ENCODE measurements at regions not wholly inside any gene's neighbourhood (a gene's known extent, or its start where the extent isn't known, plus 50 kb on each side); places are given as distances from the start of the nearest gene placed in this dataset.

DNA sequence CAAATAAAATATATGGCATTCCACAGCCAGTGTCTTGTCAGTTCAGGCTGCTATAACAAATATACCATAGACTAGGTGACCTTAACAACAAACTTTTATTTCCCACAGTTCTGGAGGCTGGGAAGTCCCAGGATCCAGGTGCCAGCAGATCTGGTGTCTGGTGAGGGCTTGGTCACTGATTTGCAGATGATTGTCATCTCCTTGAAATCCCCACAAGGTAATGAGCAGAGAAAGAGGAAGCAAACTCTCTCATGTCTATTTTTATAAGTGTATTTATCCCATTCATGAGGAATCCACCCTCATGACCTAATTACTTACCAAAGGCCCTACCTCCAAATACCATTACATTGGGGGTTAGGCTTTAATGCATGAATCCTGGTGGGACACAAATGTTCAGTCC lies 663.2 kb downstream of the TLR4 start:
- Histone ChIP-seq H3K27ac (ENCODE audit: low read length) (no peak overlapping the region), H3K9me2 (replicated peaks; ENCODE audit: insufficient read depth, low read length) (no peaks in the 10 kb centered on the region), H3K4me2 (ENCODE audit: low read depth, low read length, poor library complexity, severe bottlenecking) (no peak overlapping the region), H3K36me3 (ENCODE audit: insufficient read depth, low read length) (no peaks in the 10 kb centered on the region), H4K20me1 (ENCODE audit: insufficient read depth, low read depth, low read length) (no peaks in the 10 kb centered on the region), H3K4me1 (ENCODE audit: low read length) (no peaks in the 10 kb centered on the region), H3K9ac (ENCODE audit: low read length) (no peak overlapping the region), H3K27me3 (ENCODE audit: low read length) (no peaks in the 10 kb centered on the region), H3K4me3 (ENCODE audit: low read length) (no peak overlapping the region), H3K9me3 (ENCODE audit: low read length) (peaks cover 24% of the 10 kb centered on the region), H2AFZ (ENCODE audit: low read length) (no peak overlapping the region), H3K79me2 (ENCODE audit: low read length) (no peaks in the 10 kb centered on the region)
- DNase-seq: no peak

GRCh38 chr9:118384531-118385100 lies 680.4 kb downstream of the TLR4 start:
- Histone ChIP-seq H3K79me2 (ENCODE audit: low read length) (no peaks in the 10 kb centered on the region), H3K4me2 (ENCODE audit: low read depth, low read length, poor library complexity, severe bottlenecking) (no peak overlapping the region), H3K27ac (ENCODE audit: low read length) (no peak overlapping the region), H3K4me3 (ENCODE audit: low read length) (no peak overlapping the region), H4K20me1 (ENCODE audit: insufficient read depth, low read depth, low read length) (no peaks in the 10 kb centered on the region), H3K36me3 (ENCODE audit: insufficient read depth, low read length) (no peaks in the 10 kb centered on the region; the same call in 1 of the 2 replicates), H3K9me3 (ENCODE audit: low read length) (peaks cover 5% of the 10 kb centered on the region; the same call in 1 of the 2 replicates), H3K4me1 (ENCODE audit: low read length) (no peaks in the 10 kb centered on the region), H3K9ac (ENCODE audit: low read length) (no peak overlapping the region), H3K27me3 (ENCODE audit: low read length) (no peaks in the 10 kb centered on the region), H2AFZ (ENCODE audit: low read length) (no peak overlapping the region), H3K9me2 (replicated peaks; ENCODE audit: insufficient read depth, low read length) (no peaks in the 10 kb centered on the region)
- no peak for DNase-seq

GRCh38 chr9:118395415-118395814 lies 691.2 kb downstream of the TLR4 start:
- Histone ChIP-seq H4K20me1 (ENCODE audit: insufficient read depth, low read depth, low read length) (no peaks in the 10 kb centered on the region), H3K36me3 (ENCODE audit: insufficient read depth, low read length) (no peaks in the 10 kb centered on the region), H3K27ac (ENCODE audit: low read length) (no peak overlapping the region), H3K27me3 (ENCODE audit: low read length) (no peaks in the 10 kb centered on the region), H3K9me2 (replicated peaks; ENCODE audit: insufficient read depth, low read length) (no peaks in the 10 kb centered on the region), H2AFZ (ENCODE audit: low read length) (no peak overlapping the region), H3K79me2 (ENCODE audit: low read length) (no peaks in the 10 kb centered on the region), H3K4me3 (ENCODE audit: low read length) (no peak overlapping the region), H3K4me1 (ENCODE audit: low read length) (no peaks in the 10 kb centered on the region), H3K9me3 (ENCODE audit: low read length) (peaks cover 18% of the 10 kb centered on the region), H3K9ac (ENCODE audit: low read length) (no peak overlapping the region), H3K4me2 (ENCODE audit: low read depth, low read length, poor library complexity, severe bottlenecking) (no peak overlapping the region)
- no peak for DNase-seq

DNA sequence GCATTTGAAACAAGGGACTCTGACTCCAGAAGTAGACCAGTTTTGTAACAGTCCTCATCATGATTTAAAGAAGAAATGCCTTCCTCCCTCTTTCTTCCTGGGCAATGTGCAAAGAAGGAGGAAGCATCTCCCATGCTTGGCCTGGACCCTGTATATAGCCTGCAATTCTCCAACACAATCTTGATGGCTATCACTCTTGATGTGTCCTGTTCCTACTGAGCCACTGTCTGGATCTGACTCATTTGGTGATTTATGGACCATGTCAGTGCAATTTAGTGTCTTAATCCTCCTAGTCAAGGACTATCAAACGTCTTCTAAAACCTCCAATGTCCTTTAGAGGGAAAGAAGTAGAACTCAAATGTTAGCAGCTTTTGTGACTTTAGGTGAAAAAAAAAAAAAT lies 697.3 kb downstream of the TLR4 start:
- Histone ChIP-seq H3K9me2 (replicated peaks; ENCODE audit: insufficient read depth, low read length) (no peaks in the 10 kb centered on the region), H3K27ac (ENCODE audit: low read length) (no peak overlapping the region), H3K27me3 (ENCODE audit: low read length) (no peaks in the 10 kb centered on the region), H3K4me1 (ENCODE audit: low read length) (no peaks in the 10 kb centered on the region), H3K4me3 (ENCODE audit: low read length) (no peak overlapping the region), H3K36me3 (ENCODE audit: insufficient read depth, low read length) (no peaks in the 10 kb centered on the region), H3K79me2 (ENCODE audit: low read length) (no peaks in the 10 kb centered on the region), H3K9me3 (ENCODE audit: low read length) (peaks cover 20% of the 10 kb centered on the region), H3K9ac (ENCODE audit: low read length) (no peak overlapping the region), H2AFZ (ENCODE audit: low read length) (no peak overlapping the region), H3K4me2 (ENCODE audit: low read depth, low read length, poor library complexity, severe bottlenecking) (no peak overlapping the region), H4K20me1 (ENCODE audit: insufficient read depth, low read depth, low read length) (no peaks in the 10 kb centered on the region)
- no peak for DNase-seq

- H4K20me1 ChIP-seq (ENCODE audit: insufficient read depth, low read depth, low read length): no peaks in the 10 kb centered on the region
- H3K27ac ChIP-seq (ENCODE audit: low read length): no peak overlapping the region
- no peaks in the 10 kb centered on the region for H3K36me3 ChIP-seq (ENCODE audit: insufficient read depth, low read length)
- H3K4me1 ChIP-seq (ENCODE audit: low read length): no peaks in the 10 kb centered on the region
- DNase-seq: no peak
- H3K9me3 ChIP-seq (ENCODE audit: low read length): peaks cover 19% of the 10 kb centered on the region
- no peak overlapping the region for H3K4me2 ChIP-seq (ENCODE audit: low read depth, low read length, poor library complexity, severe bottlenecking)
- no peak overlapping the region for H3K4me3 ChIP-seq (ENCODE audit: low read length)
- no peaks in the 10 kb centered on the region for H3K79me2 ChIP-seq (ENCODE audit: low read length)
- H3K9me2 ChIP-seq (replicated peaks; ENCODE audit: insufficient read depth, low read length): no peaks in the 10 kb centered on the region
- no peaks in the 10 kb centered on the region for H3K27me3 ChIP-seq (ENCODE audit: low read length)
- H3K9ac ChIP-seq (ENCODE audit: low read length): no peak overlapping the region
- no peak overlapping the region for H2AFZ ChIP-seq (ENCODE audit: low read length)
These were observed 710.5 kb downstream of the TLR4 start for GRCh38 chr9:118414676-118415075.

DNA sequence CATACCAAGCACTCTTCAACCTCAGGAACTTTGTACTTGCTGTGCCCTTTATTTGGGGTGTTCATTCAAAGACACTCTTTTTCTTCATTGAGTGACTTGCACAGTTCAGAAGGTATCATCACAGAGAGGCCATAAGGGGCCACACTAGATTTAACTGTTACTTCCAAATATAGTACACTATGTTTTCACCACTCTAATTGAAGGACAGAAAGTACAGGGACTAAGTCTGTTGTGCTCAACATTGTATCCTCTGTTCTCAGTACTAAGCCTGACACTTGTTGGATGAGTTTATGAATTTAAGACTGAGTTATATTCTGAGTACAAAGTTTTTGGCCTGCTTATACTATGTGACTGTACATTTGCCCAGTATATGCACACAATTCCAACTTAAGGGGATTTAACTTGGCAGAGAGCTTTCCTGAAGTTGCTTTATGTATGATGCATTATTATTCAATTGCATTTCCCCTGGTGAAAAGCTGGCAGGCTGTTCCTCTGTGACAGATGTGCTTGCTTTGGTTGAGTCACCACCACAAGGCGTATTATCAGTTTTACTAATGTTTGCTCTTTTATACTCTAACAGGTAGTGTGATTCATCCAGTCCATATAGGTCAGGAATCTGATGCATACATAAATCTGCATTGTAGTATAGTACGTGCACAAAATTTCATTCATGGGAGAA lies 714.8 kb downstream of the TLR4 start:
- DNase-seq: no peak
- no peak overlapping the region for H3K9ac ChIP-seq (ENCODE audit: low read length)

GRCh38 chr9:118419676-118420075 lies 715.5 kb downstream of the TLR4 start:
- Histone ChIP-seq H3K4me1 (ENCODE audit: low read length) (no peaks in the 10 kb centered on the region), H2AFZ (ENCODE audit: low read length) (no peak overlapping the region), H3K79me2 (ENCODE audit: low read length) (no peaks in the 10 kb centered on the region), H3K27me3 (ENCODE audit: low read length) (no peaks in the 10 kb centered on the region), H3K4me3 (ENCODE audit: low read length) (no peak overlapping the region), H3K4me2 (ENCODE audit: low read depth, low read length, poor library complexity, severe bottlenecking) (no peak overlapping the region), H3K27ac (ENCODE audit: low read length) (no peak overlapping the region), H3K9ac (ENCODE audit: low read length) (no peak overlapping the region), H3K36me3 (ENCODE audit: insufficient read depth, low read length) (no peaks in the 10 kb centered on the region), H3K9me2 (replicated peaks; ENCODE audit: insufficient read depth, low read length) (no peaks in the 10 kb centered on the region), H3K9me3 (ENCODE audit: low read length) (peaks cover 28% of the 10 kb centered on the region), H4K20me1 (ENCODE audit: insufficient read depth, low read depth, low read length) (no peaks in the 10 kb centered on the region)
- no peak for DNase-seq

More for the DNA sequence above, 714.8 kb downstream of the TLR4 start:
- Histone ChIP-seq H3K79me2 (ENCODE audit: low read length) (no peaks in the 10 kb centered on the region), H3K4me1 (ENCODE audit: low read length) (no peaks in the 10 kb centered on the region), H3K27ac (ENCODE audit: low read length) (no peak overlapping the region), H3K27me3 (ENCODE audit: low read length) (no peaks in the 10 kb centered on the region), H3K4me2 (ENCODE audit: low read depth, low read length, poor library complexity, severe bottlenecking) (no peak overlapping the region), H2AFZ (ENCODE audit: low read length) (no peak overlapping the region), H4K20me1 (ENCODE audit: insufficient read depth, low read depth, low read length) (no peaks in the 10 kb centered on the region), H3K9me3 (ENCODE audit: low read length) (peaks cover 28% of the 10 kb centered on the region), H3K4me3 (ENCODE audit: low read length) (no peak overlapping the region), H3K36me3 (ENCODE audit: insufficient read depth, low read length) (no peaks in the 10 kb centered on the region), H3K9me2 (replicated peaks; ENCODE audit: insufficient read depth, low read length) (no peaks in the 10 kb centered on the region)

DNA sequence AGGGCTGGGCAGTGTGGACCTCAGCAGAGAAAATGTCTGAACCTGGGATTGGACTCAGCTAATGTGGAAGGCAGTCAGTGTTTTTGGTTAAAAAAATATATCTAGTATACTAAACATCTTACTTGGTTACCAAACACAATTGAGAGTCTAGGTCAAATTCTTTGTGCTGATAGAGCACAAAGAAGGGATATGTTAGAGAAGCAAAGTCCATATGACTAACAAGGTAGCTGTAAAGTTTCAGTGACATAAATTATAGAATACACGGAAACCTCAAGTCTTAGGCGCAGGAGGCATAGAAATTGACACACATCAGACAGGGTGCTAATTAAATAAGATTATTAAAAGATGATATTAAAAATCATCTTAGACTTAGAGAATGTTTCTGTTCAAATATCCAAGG lies 718.3 kb downstream of the TLR4 start:
- H3K27ac ChIP-seq (ENCODE audit: low read length): no peak overlapping the region

More for the DNA sequence above, 718.3 kb downstream of the TLR4 start:
- Histone ChIP-seq H3K4me1 (ENCODE audit: low read length) (no peaks in the 10 kb centered on the region), H3K4me2 (ENCODE audit: low read depth, low read length, poor library complexity, severe bottlenecking) (no peak overlapping the region), H3K27me3 (ENCODE audit: low read length) (no peaks in the 10 kb centered on the region), H3K79me2 (ENCODE audit: low read length) (no peaks in the 10 kb centered on the region), H4K20me1 (ENCODE audit: insufficient read depth, low read depth, low read length) (no peaks in the 10 kb centered on the region), H2AFZ (ENCODE audit: low read length) (no peak overlapping the region), H3K36me3 (ENCODE audit: insufficient read depth, low read length) (no peaks in the 10 kb centered on the region), H3K4me3 (ENCODE audit: low read length) (no peak overlapping the region), H3K9ac (ENCODE audit: low read length) (no peak overlapping the region), H3K9me3 (ENCODE audit: low read length) (peaks cover 27% of the 10 kb centered on the region), H3K9me2 (replicated peaks; ENCODE audit: insufficient read depth, low read length) (no peaks in the 10 kb centered on the region)
- DNase-seq: no peak
